SH-SY5Y (cell line): ENCODE measurements at regions not wholly inside any gene's neighbourhood (a gene's known extent, or its start where the extent isn't known, plus 50 kb on each side); places are given as distances from the start of the nearest gene placed in this dataset.

Experiments
- GATA2 ChIP-seq: IDR thresholded peaks from 2 replicates; pipeline ENCODE4 v1.6.1; 2011; ENCODE audit warnings: mild to moderate bottlenecking, low read depth, low read length
- GATA3 ChIP-seq: IDR thresholded peaks from 2 replicates; pipeline ENCODE4 v1.6.1; 2011; ENCODE audit warnings: low read depth, mild to moderate bottlenecking, low read length, moderate library complexity

- TF ChIP-seq GATA3 (no peak), GATA2 (no peak)
Observed at GRCh38 chr1:65069011-65069565, 78.9 kb upstream of the AK4 start.
